ENCODE measurements at regions not wholly inside any gene's neighbourhood (a gene's known extent, or its start where the extent isn't known, plus 50 kb on each side); places are given as distances from the start of the nearest gene placed in this dataset.

GRCh38 chr2:11998218-11998617 lies 251.8 kb downstream of the LPIN1 start:
- no peak for TF ChIP-seq CTCF (IDR thresholded peaks at IDR 0.05; ENCODE audit: insufficient read depth, missing control alignments)
- DNase-seq (ENCODE audit: insufficient read length, low spot score) (no peak), FAIRE-seq (no peak)

GRCh38 chr2:11998626-11999378 lies 252.4 kb downstream of the LPIN1 start:
- DNase-seq (ENCODE audit: insufficient read length, low spot score) (no peak), FAIRE-seq (no peak)

GRCh38 chr2:12001621-12002020 lies 255.2 kb downstream of the LPIN1 start:
- no peak for TF ChIP-seq CTCF (IDR thresholded peaks at IDR 0.05; ENCODE audit: insufficient read depth, missing control alignments)
- FAIRE-seq = no peak

More at GRCh38 chr2:11998626-11999378, 252.4 kb downstream of the LPIN1 start:
- TF ChIP-seq CTCF (IDR thresholded peaks at IDR 0.05; ENCODE audit: insufficient read depth, missing control alignments) = no peak

GRCh38 chr2:12002215-12002614 lies 255.8 kb downstream of the LPIN1 start:
- no peak for TF ChIP-seq CTCF (IDR thresholded peaks at IDR 0.05; ENCODE audit: insufficient read depth, missing control alignments)
- DNase-seq (ENCODE audit: insufficient read length, low spot score) (no peak), FAIRE-seq (no peak)

More at GRCh38 chr2:12001621-12002020, 255.2 kb downstream of the LPIN1 start:
- no peak for DNase-seq (ENCODE audit: insufficient read length, low spot score)

- DNase-seq (ENCODE audit: insufficient read length, low spot score) (no peak), FAIRE-seq (no peak)
- no peak for TF ChIP-seq CTCF (IDR thresholded peaks at IDR 0.05; ENCODE audit: insufficient read depth, missing control alignments)
These were observed 258.3 kb downstream of the LPIN1 start for GRCh38 chr2:12004713-12005112.

GRCh38 chr2:12005886-12006681 lies 259.7 kb downstream of the LPIN1 start:
- TF ChIP-seq CTCF (IDR thresholded peaks at IDR 0.05; ENCODE audit: insufficient read depth, missing control alignments) = no peak
- FAIRE-seq (no peak), DNase-seq (ENCODE audit: insufficient read length, low spot score) (no peak)

- no peak for FAIRE-seq
- no peak for DNase-seq (ENCODE audit: insufficient read length, low spot score)
- TF ChIP-seq CTCF (IDR thresholded peaks at IDR 0.05; ENCODE audit: insufficient read depth, missing control alignments) = no peak
These were observed 260.4 kb downstream of the LPIN1 start for GRCh38 chr2:12006850-12007249.
